Mesenchymal stem cell (in vitro differentiated cells and primary cell): ENCODE measurements at regions not wholly inside any gene's neighbourhood (a gene's known extent, or its start where the extent isn't known, plus 50 kb on each side); places are given as distances from the start of the nearest gene placed in this dataset.
"Not testable (repeated sequence)": the region's sequence is repeated elsewhere in the genome, so short reads cannot be mapped to it uniquely, and the experiment has no call there.

ENCODE experiments used
- DNase-seq: peaks from one replicate; pipeline ENCODE4 v3.0.0-alpha.2; 2013
- H2AFZ ChIP-seq: one replicate; pipeline ENCODE4 v1.6.1; 2013; ENCODE audit warnings: low read depth, mild to moderate bottlenecking, control low read depth, inconsistent platforms, low read length, moderate library complexity
- H2AK5ac ChIP-seq: 2 replicates; pipeline ENCODE4 v1.6.1; 2013; ENCODE audit warnings: low read length, moderate library complexity, mild to moderate bottlenecking, inconsistent platforms; ENCODE audit not compliant: severe bottlenecking
- H2BK120ac ChIP-seq: one replicate; pipeline ENCODE4 v1.6.1; 2013; ENCODE audit warnings: low read depth, mild to moderate bottlenecking, inconsistent platforms, low read length, moderate library complexity
- H2BK12ac ChIP-seq, 2 experiments: one replicate each; pipeline ENCODE4 v1.6.1; 2013; ENCODE audit warnings: inconsistent platforms in 2 of 2, low read length in 2 of 2, mild to moderate bottlenecking in 2 of 2, moderate library complexity in 2 of 2, control low read depth in 1 of 2
- H2BK15ac ChIP-seq: one replicate; pipeline ENCODE4 v1.6.1; 2013; ENCODE audit warnings: mild to moderate bottlenecking, low read depth, inconsistent platforms; ENCODE audit not compliant: poor library complexity, severe bottlenecking
- H2BK5ac ChIP-seq: 2 replicates; pipeline ENCODE4 v1.6.1; 2013; ENCODE audit warnings: low read depth, mild to moderate bottlenecking, low read length, control low read depth, inconsistent platforms; ENCODE audit not compliant: poor library complexity, severe bottlenecking
- H3K14ac ChIP-seq, 2 experiments: one replicate each; pipeline ENCODE4 v1.6.1; 2013; ENCODE audit warnings: inconsistent platforms in 2 of 2, low read length in 2 of 2, control low read depth in 1 of 2, mild to moderate bottlenecking in 1 of 2, moderate library complexity in 1 of 2
- H3K18ac ChIP-seq, 2 experiments: one replicate each; pipeline ENCODE4 v1.6.1; 2013; ENCODE audit warnings: inconsistent platforms in 2 of 2, low read length in 2 of 2, control low read depth in 1 of 2, low read depth in 1 of 2, mild to moderate bottlenecking in 1 of 2
- H3K23ac ChIP-seq, 2 experiments: one replicate each; pipeline ENCODE4 v1.6.1; 2013; ENCODE audit warnings: inconsistent platforms in 2 of 2, low read length in 2 of 2, mild to moderate bottlenecking in 2 of 2, moderate library complexity in 2 of 2, control low read depth in 1 of 2
- H3K27ac ChIP-seq: 2 replicates; pipeline ENCODE4 v1.5.1; 2013; ENCODE audit warnings: mild to moderate bottlenecking, moderate library complexity, low read length, control low read depth, inconsistent platforms; ENCODE audit not compliant: poor library complexity, severe bottlenecking
- H3K27me3 ChIP-seq, 2 experiments: 2 replicates each; pipeline versions ENCODE4 v1.6.1 to v1.7.0; 2013; ENCODE audit warnings: low read length in 2 of 2, mild to moderate bottlenecking in 2 of 2, moderate library complexity in 2 of 2, control low read depth in 1 of 2, inconsistent platforms in 1 of 2; ENCODE audit not compliant: control insufficient read depth in 1 of 2, insufficient read depth in 1 of 2
- H3K36me3 ChIP-seq, 2 experiments: 2 replicates each; pipeline versions ENCODE4 v1.6.1 to v1.7.0; 2013; ENCODE audit warnings: low read length in 2 of 2, control low read depth in 1 of 2, inconsistent platforms in 1 of 2, low read depth in 1 of 2, mild to moderate bottlenecking in 1 of 2; ENCODE audit not compliant: insufficient read depth in 2 of 2, control insufficient read depth in 1 of 2
- H3K4ac ChIP-seq, 2 experiments: one replicate each; pipeline ENCODE4 v1.6.1; 2013; ENCODE audit warnings: inconsistent platforms in 2 of 2, low read length in 2 of 2, mild to moderate bottlenecking in 2 of 2, moderate library complexity in 2 of 2, control low read depth in 1 of 2, low read depth in 1 of 2
- H3K4me1 ChIP-seq: 2 replicates; pipeline ENCODE4 v1.6.1; 2013; ENCODE audit warnings: low read depth, low read length, control low read depth; ENCODE audit not compliant: control insufficient read depth, insufficient read depth
- H3K4me2 ChIP-seq: 2 replicates; pipeline ENCODE4 v1.6.1; 2013; ENCODE audit warnings: low read length, mild to moderate bottlenecking, inconsistent platforms; ENCODE audit not compliant: poor library complexity, severe bottlenecking
- H3K4me3 ChIP-seq, 2 experiments: 2 replicates each; pipeline versions ENCODE4 v1.5.1 to v1.7.0; 2013; ENCODE audit warnings: low read length in 2 of 2, mild to moderate bottlenecking in 2 of 2, control low read depth in 1 of 2, low read depth in 1 of 2; ENCODE audit not compliant: insufficient read depth in 1 of 2
- H3K79me1 ChIP-seq: replicated peaks from 2 replicates; pipeline ENCODE4 v1.6.1; 2013; ENCODE audit warnings: mild to moderate bottlenecking, control low read depth, low read length, inconsistent platforms; ENCODE audit not compliant: poor library complexity, severe bottlenecking
- H3K9ac ChIP-seq: 2 replicates; pipeline ENCODE4 v1.7.0; 2013; ENCODE audit warnings: mild to moderate bottlenecking, low read length, moderate library complexity
- H3K9me3 ChIP-seq: 2 replicates; pipeline ENCODE4 v1.7.0; 2013; ENCODE audit warnings: mild to moderate bottlenecking, low read length; ENCODE audit not compliant: control insufficient read depth
- H4K8ac ChIP-seq: one replicate; pipeline ENCODE4 v1.6.1; 2013; ENCODE audit warnings: inconsistent platforms, mild to moderate bottlenecking, low read length, moderate library complexity
- H4K91ac ChIP-seq: one replicate; pipeline ENCODE4 v1.6.1; 2013; ENCODE audit warnings: mild to moderate bottlenecking, low read length, inconsistent platforms
- WGBS: methylation state at CpG from one replicate; pipeline ENCODE4 v1.1.7; 2013; ENCODE audit warnings: mixed read lengths; 5-methylcytosine and 5-hydroxymethylcytosine counted together

DNA sequence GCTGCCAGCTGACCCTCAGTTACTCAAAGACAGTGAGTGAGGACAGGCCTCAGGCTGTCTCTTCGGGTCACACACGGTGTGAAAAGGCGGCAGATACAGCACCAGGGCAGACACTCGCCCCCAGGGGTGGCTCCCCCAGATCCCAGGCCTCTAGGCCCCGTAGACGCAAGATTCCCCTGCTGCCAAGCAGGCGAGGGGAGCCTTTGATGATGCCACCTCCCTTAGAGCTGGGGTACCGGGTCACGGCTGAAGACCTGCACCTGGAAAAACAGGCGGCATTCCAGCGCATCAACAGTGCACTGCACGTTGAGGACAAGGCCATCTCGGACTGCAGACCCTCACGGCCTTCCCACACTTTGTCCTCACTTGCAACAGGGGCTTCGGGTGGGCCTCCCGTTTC is 147.5 kb upstream of the C1QTNF3 start:
- not testable (repeated sequence) for H3K18ac ChIP-seq, H3K9ac ChIP-seq, H2AFZ ChIP-seq, H3K23ac ChIP-seq, H2BK5ac ChIP-seq, H2AK5ac ChIP-seq, H3K9me3 ChIP-seq, H3K4ac ChIP-seq, H2BK15ac ChIP-seq, H2BK12ac ChIP-seq, H3K4me1 ChIP-seq, H4K91ac ChIP-seq, H2BK120ac ChIP-seq, H3K27ac ChIP-seq, H3K4me3 ChIP-seq, DNase-seq, H3K14ac ChIP-seq, H3K27me3 ChIP-seq, H3K4me2 ChIP-seq
- 97% methylated on average over 14 of the region's 16 CpGs for WGBS
- H3K79me1 ChIP-seq, result peaks cover 22% of the 10 kb centered on the region
- H3K36me3 ChIP-seq, result peaks cover 3 to 30% of the 10 kb centered on the region in 2 experiments
- peak overlapping the region; percentile 16 for H4K8ac ChIP-seq

DNA sequence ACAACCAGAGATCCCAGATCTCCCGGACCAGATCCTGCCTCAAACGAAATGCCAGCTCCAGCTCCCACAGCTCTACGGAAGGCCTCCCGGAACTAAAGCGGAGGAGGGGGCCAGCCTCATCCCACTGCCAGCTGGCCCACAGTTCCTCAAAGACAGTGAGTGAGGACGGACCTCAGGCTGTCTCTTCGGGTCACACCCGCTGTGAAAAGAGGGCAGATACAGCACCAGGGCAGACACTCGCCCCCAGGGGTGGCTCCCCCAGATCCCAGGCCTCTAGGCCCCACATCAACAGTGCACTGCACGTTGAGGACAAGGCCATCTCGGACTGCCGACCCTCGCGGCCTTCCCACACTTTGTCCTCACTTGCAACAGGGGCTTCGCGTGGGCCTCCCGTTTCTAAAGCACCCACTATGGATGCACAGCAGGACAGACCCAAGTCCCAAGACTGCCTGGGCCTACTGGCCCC is 148.3 kb upstream of the C1QTNF3 start:
- H2BK120ac ChIP-seq, H3K9ac ChIP-seq, H2AK5ac ChIP-seq, H3K27me3 ChIP-seq, H2BK15ac ChIP-seq, DNase-seq, H3K4me2 ChIP-seq, H2AFZ ChIP-seq, H3K27ac ChIP-seq, H3K4me1 ChIP-seq, H3K18ac ChIP-seq, H4K8ac ChIP-seq, H3K9me3 ChIP-seq, H2BK5ac ChIP-seq, H2BK12ac ChIP-seq, H3K4me3 ChIP-seq, H3K4ac ChIP-seq: not testable (repeated sequence)
- H3K79me1 ChIP-seq, result peaks cover 22% of the 10 kb centered on the region
- H3K14ac ChIP-seq, result peak overlapping the region in 1 of 2 experiments; percentile 45
- peaks cover 3 to 30% of the 10 kb centered on the region in 2 experiments for H3K36me3 ChIP-seq
- H4K91ac ChIP-seq, result peak overlapping the region; percentile 77
- H3K23ac ChIP-seq, result peak overlapping the region in 1 of 2 experiments; percentile 29
- 94% methylated on average over 17 of the region's 17 CpGs for WGBS

- H2BK5ac ChIP-seq, H2AFZ ChIP-seq, H3K9me3 ChIP-seq, H2AK5ac ChIP-seq, H3K4me1 ChIP-seq, H3K27ac ChIP-seq, H2BK15ac ChIP-seq, H2BK120ac ChIP-seq, H3K27me3 ChIP-seq, H3K4me2 ChIP-seq, H3K18ac ChIP-seq, H3K4me3 ChIP-seq, H3K4ac ChIP-seq, H2BK12ac ChIP-seq, H3K23ac ChIP-seq, H3K9ac ChIP-seq: not testable (repeated sequence)
- H3K36me3 ChIP-seq, result peaks cover 3 to 30% of the 10 kb centered on the region in 2 experiments
- DNase-seq, result peak; percentile 1
- WGBS, result 89% methylated on average over 26 of the region's 26 CpGs
- H3K79me1 ChIP-seq, result peaks cover 22% of the 10 kb centered on the region
- peak overlapping the region; percentile 62 for H4K91ac ChIP-seq
- H3K14ac ChIP-seq, result peak overlapping the region in 1 of 2 experiments; percentile 88
- H4K8ac ChIP-seq, result peak overlapping the region; percentile 57
Measured at GRCh38 chr5:34192064-34192922, 149.3 kb upstream of the C1QTNF3 start.

DNA sequence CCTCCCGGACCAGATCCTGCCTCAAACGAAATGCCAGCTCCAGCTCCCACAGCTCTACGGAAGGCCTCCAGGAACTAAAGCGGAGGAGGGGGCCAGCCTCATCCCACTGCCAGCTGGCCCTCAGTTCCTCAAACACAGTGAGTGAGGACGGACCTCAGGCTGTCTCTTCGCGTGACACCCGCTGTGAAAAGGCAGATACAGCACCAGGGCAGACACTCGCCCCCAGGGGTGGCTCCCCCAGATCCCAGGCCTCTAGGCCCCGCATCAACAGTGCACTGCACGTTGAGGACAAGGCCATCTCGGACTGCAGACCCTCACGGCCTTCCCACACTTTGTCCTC is 149.9 kb upstream of the C1QTNF3 start:
- H2AFZ ChIP-seq, H3K18ac ChIP-seq, DNase-seq, H3K4ac ChIP-seq, H2BK5ac ChIP-seq, H3K27ac ChIP-seq, H3K4me3 ChIP-seq, H3K9ac ChIP-seq, H3K14ac ChIP-seq, H2BK15ac ChIP-seq, H4K8ac ChIP-seq, H3K4me2 ChIP-seq, H3K23ac ChIP-seq, H2BK120ac ChIP-seq, H3K4me1 ChIP-seq, H3K27me3 ChIP-seq, H2AK5ac ChIP-seq, H2BK12ac ChIP-seq, H4K91ac ChIP-seq, H3K9me3 ChIP-seq: not testable (repeated sequence)
- 91% methylated on average over 9 of the region's 13 CpGs for WGBS
- Histone ChIP-seq H3K36me3 (peaks cover 3 to 29% of the 10 kb centered on the region in 2 experiments), H3K79me1 (peaks cover 22% of the 10 kb centered on the region)
